ENCODE measurements at regions not wholly inside any gene's neighbourhood (a gene's known extent, or its start where the extent isn't known, plus 50 kb on each side); places are given as distances from the start of the nearest gene placed in this dataset.

DNA sequence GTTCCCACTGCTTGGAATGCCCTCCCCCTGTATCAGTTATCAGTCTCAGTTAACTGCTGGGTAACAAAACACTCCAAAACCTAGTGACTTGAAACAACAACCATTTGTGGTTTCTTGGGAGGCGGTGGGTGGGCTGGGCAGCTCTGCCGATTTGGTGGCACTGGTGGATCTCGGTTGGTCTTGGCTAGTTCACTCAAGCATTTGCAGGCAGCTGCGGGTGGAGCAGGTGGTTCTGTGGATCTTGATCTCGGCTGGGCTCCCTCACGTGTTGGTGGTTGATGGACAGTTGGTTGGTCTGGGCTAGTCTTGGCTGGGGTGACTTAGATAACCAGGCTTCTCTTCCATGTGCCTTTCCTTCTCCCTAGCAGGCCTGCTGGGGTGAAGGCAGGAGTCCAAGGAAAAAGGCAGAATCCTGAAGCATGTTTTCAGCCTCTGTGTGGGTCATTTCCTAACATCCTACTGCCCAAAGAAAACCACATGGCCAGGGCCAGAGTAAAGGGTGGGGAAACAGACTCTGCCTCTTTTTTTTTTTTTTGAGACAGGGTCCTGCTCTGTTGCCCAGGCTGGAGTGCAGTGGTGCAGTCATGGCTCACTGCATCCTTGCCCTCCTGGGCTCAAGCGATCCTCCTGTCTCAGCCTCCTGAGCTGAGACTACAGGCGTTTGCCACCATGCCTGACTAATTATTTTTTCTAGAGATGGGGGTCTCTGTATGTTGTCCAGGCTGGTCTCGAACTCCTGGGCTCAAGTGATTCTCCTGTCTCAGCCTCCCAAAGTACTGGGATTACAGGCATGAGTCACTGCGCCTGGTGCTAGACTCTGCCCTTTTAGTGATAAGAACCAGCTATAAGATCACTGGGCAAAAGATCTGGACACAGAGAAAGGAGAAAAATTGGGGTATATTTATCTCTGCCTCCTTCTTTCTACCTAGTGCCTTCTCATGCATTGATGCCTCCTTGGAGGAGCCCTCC, 183.7 kb downstream of the RGS3 start:
- DNase-seq (ENCODE audit: low read depth in 3 of 3, low spot score in 1 of 3): no peak

GRCh38 chr9:113648048-113648447, 184.5 kb downstream of the RGS3 start:
- DNase-seq (ENCODE audit: low read depth in 3 of 3, low spot score in 1 of 3): no peak

DNA sequence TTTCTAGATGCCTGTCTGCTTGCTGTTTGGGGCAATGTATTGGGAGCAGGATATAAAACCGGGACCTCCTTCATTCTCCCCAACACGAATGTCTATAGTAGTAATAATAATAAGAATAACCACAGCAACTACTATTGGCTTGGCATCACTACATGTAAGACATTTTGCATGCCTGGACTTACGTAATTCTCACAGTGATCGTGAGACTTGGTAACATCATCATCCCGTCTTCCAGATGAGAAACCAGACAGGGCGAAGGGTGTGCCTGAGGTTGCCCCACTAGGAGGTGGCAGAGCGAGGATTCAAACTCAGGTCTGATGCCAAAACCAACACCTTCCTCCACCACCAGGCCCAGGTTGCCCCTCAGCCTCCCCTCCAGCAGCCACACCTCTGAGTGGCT, 185.1 kb downstream of the RGS3 start:
- DNase-seq (ENCODE audit: low read depth in 3 of 3, low spot score in 1 of 3): no peak

- DNase-seq (ENCODE audit: low read depth in 3 of 3, low spot score in 1 of 3): no peak
Observed at GRCh38 chr9:113649054-113649453, 185.5 kb downstream of the RGS3 start.

- no peak for DNase-seq (ENCODE audit: low read depth in 3 of 3, low spot score in 1 of 3)
Observed at GRCh38 chr9:113649855-113650206, 186.3 kb downstream of the RGS3 start.

GRCh38 chr9:113650207-113651131, 186.9 kb downstream of the RGS3 start:
- DNase-seq (ENCODE audit: low read depth in 3 of 3, low spot score in 1 of 3): no peak

DNA sequence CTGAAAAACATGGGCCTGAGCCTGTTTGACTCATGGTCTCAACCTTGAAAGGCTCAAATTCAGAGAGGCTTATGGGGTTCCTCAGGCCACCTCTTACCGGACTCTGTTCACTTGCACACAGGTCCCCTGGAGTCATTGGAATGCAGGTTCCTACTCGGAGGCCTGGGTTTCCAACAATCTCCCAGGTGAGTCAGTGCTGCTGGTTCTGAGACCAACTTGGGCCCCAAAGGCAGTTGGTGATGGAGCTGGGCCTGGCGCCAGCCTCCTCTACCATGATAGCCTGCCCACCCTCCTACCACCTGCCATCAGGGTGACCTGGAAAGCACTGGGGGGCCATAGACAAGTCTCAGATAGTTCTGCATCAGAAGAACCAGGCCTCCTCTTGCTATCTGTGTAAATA, 188.4 kb downstream of the RGS3 start:
- no peak for DNase-seq (ENCODE audit: low read depth in 3 of 3, low spot score in 1 of 3)

- DNase-seq (ENCODE audit: low read depth in 3 of 3, low spot score in 1 of 3): no peak
Observed at GRCh38 chr9:113652355-113653152, 189.0 kb downstream of the RGS3 start.

DNA sequence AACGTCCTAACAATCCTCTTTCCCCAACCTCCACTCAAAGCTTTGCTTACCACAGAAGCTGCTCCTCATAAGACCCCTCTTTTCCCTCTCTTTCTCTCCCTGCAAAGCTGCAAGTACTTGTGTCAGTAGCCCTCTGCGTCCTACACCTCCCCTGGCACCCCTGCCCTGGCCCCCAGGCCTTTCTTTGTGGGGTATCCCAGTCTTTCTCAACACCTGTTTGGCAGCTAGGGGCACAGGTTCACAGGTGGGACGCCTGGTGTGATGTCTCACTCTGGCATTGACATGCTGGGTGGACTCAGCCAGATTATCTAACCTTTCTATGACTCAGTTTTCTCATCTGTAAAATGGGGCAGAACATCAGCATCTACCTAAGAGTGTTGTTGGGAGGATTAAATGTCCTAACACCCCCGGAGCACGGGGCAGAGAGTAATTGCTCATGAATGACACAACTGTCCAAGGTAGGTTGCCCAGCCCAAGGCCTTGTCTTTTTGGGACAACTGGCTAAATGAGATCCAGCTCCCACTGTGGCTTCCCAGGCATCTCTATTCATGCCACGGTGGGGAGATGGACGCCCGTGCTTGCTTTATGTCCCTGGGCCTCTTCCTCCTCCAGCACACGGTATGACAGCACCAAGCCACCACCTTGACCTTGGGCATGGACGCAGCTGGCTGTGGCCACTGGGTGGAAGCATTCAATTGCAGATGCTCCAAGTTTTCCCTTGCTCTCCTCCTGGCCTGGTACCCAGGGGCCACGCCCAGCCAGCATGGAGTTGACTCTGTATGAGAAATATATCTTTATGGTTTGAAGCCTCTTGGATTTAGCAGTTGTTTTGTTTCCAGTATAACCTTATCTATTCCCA, 190.4 kb downstream of the RGS3 start:
- no peak for DNase-seq (ENCODE audit: low read depth in 3 of 3, low spot score in 1 of 3)

DNA sequence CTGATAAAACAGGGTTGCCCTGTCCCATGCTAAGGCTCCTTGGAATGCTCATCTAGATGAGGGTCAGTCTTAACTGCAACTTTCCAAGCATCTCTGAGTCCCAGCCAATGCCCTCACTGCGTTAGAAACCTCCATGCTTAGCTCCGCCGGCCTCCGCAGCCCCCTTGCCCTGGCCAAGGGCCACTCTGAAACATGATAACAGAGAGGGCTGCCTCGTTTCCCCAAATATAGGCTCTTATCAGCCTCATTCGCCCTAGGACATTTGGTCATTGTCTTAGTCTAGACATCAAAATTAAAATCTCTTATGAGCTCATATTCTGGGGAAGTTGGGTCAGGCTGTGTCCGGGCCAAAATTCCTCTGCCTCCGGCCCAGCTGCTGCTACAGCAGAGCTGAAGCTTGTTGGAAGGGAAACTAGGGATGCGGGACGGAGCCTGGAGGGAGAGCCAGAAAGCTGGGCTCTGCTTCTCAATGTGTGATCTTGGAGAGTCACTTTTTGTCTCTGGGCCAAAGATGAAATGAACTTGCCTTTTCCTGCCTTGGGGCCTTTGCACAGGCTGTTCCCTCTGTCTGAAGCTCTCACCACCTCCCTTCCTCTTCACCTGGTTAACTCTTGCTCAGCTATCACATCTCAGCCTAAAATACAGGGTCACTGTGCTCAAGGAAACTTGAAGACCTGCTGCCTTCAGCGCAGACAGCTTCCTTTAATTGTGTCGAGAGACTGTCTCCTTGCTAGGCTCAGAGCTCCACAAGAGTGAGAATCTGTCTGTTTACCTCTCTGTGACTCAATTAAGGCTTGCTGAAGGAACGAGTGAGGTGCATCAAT, 191.3 kb downstream of the RGS3 start:
- no peak for DNase-seq (ENCODE audit: low read depth in 3 of 3, low spot score in 1 of 3)

GRCh38 chr9:113656771-113657670, 193.5 kb downstream of the RGS3 start:
- no peak for DNase-seq (ENCODE audit: low read depth in 3 of 3, low spot score in 1 of 3)

DNA sequence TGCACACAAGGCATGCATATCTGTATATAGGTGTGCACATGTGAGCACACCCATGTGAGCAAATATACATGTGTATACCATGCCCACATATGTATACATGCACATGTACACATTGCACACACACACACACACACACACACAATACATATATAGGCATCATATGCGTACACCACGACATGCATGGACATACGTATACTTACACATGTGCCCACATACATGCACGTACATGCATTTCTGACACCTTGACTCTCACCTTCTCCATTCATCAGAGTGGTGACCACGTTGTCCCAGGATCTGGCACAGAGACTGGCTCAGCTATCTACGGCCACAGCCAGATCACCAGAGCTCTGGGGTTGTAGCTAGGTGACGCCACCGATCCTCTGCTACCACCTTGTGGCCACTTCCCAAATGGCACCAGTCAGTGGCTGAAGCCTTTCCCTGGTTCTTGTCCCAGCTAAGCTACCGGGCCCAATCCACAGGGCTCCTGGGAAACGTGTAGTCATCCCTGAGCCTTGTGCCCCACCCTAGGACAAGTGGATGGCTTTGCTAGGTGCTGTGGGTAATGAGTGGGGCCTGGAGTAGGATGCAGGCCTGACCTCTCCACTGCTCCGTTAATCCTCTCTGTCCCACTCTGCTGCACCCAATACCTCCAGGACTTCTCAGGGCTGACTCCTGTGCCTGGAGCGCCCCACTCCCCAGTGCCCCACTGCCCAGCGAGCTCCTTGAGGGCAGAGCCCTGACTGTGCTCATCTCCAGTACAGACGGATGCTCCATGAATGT, 194.4 kb downstream of the RGS3 start:
- peak; percentile 38 to 77 (median 58) for DNase-seq (ENCODE audit: low read depth in 3 of 3, low spot score in 1 of 3)

GRCh38 chr9:113658545-113658895, 195.0 kb downstream of the RGS3 start:
- no peak for DNase-seq (ENCODE audit: low read depth in 3 of 3, low spot score in 1 of 3)

DNA sequence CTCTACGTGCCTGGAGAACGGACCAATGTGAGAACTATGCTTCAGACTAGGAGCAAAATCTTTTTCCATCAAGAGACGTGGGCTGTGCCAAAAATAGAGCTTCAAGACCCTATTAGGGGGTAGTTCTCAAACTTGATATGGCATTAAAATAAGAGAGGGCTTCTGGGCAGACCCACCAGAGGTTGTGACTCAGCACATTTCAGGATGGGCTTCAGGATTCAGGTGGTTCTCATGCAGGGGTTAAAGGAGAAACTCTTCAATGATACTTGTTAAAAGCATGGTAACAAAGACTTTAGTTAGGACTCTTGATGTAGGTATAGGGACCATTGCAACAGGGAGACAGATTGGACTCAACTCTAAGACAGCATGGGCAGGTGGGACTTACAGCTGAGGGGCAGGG, 195.5 kb downstream of the RGS3 start:
- no peak for DNase-seq (ENCODE audit: low read depth in 3 of 3, low spot score in 1 of 3)

DNA sequence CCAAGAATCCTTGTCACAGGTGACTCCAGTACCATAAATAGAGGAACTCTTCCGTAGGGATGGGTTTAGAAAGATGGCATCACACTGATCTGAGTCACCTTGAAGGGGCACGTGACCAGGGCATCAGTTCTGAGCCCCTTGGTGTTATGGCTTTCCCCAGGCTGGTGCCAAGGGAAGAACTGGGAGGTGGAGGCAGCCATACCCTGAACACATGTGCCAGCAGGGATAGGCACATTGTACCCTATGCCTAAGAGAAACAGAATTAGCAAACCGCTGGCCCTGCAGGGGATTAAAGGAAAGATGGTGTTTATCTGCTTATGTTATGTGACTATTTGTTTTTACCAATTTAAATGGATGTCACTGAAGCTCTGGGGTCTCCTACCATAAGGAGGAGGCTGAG, 196.2 kb downstream of the RGS3 start:
- no peak for DNase-seq (ENCODE audit: low read depth in 3 of 3, low spot score in 1 of 3)

- DNase-seq (ENCODE audit: low read depth in 3 of 3, low spot score in 1 of 3): no peak
Observed at GRCh38 chr9:113660196-113660595, 196.7 kb downstream of the RGS3 start.

DNA sequence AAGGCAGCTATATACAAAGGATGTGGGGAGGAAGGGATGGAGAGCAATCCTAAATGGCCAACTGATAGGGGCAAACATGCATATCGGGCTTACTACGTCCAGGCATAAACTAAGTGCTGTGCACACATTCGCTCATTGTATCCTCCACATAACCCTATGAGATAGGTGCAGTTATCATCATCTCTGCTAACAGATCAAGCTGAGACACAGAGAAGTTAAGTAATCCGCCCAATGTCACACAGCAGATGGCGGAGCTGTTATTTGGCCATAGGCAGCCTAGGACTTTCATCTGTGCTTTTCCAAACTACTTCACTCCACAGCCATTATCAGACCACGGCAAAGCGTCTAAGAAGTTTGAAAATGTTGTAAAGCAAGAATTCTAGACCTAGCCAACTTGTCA, 197.5 kb downstream of the RGS3 start:
- DNase-seq (ENCODE audit: low read depth in 3 of 3, low spot score in 1 of 3): no peak

All from stimulated activated CD4-positive, alpha-beta T cell treated with anti-CD3 and anti-CD28 coated beads, TNF-alpha, amount 100 ng/mL, for 1 hour (primary cell).